Naive B cell (primary cell): ENCODE measurements at regions not wholly inside any gene's neighbourhood (a gene's known extent, or its start where the extent isn't known, plus 50 kb on each side); places are given as distances from the start of the nearest gene placed in this dataset.

Experiments used
- ATAC-seq, 2 donors: fragments of 150-1000 bp; cut with Tn5 transposase; 2 replicates each; pipeline ENCODE4 v1.10.0; 2021; ENCODE audit warnings: low read depth in 2 of 2, mild to moderate bottlenecking in 2 of 2, moderate library complexity in 2 of 2
- DNase-seq: peaks from one replicate; pipeline ENCODE4 v3.0.0; 2022
- H3K27ac Mint-ChIP-seq, 6 donors: one replicate each; pipeline ENCODE4 v1.8.0; 2020 to 2022; ENCODE audit warnings: mild to moderate bottlenecking in 6 of 6, mixed read lengths in 6 of 6, moderate library complexity in 5 of 6, inconsistent platforms in 2 of 6
- H3K27me3 Mint-ChIP-seq, 3 donors: one replicate each; pipeline ENCODE4 v1.8.0; 2021 to 2022; ENCODE audit warnings: mixed read lengths in 3 of 3, mild to moderate bottlenecking in 1 of 3
- H3K36me3 Mint-ChIP-seq, 2 donors: one replicate each; pipeline ENCODE4 v1.8.0; 2020 to 2022; ENCODE audit warnings: mixed read lengths in 2 of 2, inconsistent platforms in 1 of 2, mild to moderate bottlenecking in 1 of 2
- H3K4me1 Mint-ChIP-seq, 3 donors: one replicate each; pipeline ENCODE4 v1.8.0; 2020 to 2022; ENCODE audit warnings: mixed read lengths in 3 of 3, inconsistent platforms in 1 of 3, mild to moderate bottlenecking in 1 of 3, moderate library complexity in 1 of 3
- H3K4me3 Mint-ChIP-seq, 8 donors: one replicate each; pipeline ENCODE4 v1.8.0; 2020 to 2022; ENCODE audit warnings: mild to moderate bottlenecking in 8 of 8, mixed read lengths in 8 of 8, moderate library complexity in 8 of 8, inconsistent platforms in 2 of 8
- H3K9me3 Mint-ChIP-seq, 7 donors: one replicate each; pipeline ENCODE4 v1.8.0; 2020 to 2022; ENCODE audit warnings: mixed read lengths in 7 of 7, mild to moderate bottlenecking in 5 of 7, inconsistent platforms in 2 of 7, moderate library complexity in 1 of 7

DNA sequence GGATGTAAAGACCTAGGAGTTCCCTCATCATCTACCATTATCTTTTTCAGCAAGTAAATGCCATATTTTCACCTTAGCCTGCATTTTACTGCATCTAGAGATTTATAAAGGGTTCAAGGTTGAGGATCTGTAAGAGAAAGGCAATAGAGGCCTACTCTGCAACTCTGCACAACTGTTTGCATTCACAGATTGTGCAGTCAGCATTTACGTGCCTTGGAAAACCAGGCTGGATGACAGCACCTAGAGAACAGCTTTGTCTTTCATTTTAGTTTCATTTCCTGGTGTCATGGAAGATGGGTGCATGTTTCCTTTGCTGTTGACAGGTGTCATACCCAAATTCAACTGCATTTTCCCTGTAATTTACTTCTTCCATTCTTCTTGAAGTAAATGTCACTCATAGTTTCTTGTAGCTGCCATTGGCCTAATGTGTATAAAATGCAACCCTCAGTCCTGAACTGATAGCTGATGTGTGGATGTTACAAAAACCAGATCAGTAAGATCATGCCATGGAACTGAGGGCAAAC is 817.5 kb downstream of the SQOR start:
- H3K27me3 Mint-ChIP-seq, result no peaks in the 10 kb centered on the region
- ATAC-seq (no peak), DNase-seq (no peak)
- H3K4me1 Mint-ChIP-seq, result no peaks in the 10 kb centered on the region
- H3K4me3 Mint-ChIP-seq, result no peak overlapping the region
- H3K9me3 Mint-ChIP-seq, result peaks cover 2 to 10% (median 8%) of the 10 kb centered on the region in 7 donors
- no peak overlapping the region for H3K27ac Mint-ChIP-seq
- H3K36me3 Mint-ChIP-seq, result no peaks in the 10 kb centered on the region

GRCh38 chr15:46456456-46456855 is 821.6 kb downstream of the SQOR start:
- H3K27me3 Mint-ChIP-seq, result no peaks in the 10 kb centered on the region
- H3K4me3 Mint-ChIP-seq, result no peak overlapping the region
- ATAC-seq (no peak), DNase-seq (no peak)
- H3K27ac Mint-ChIP-seq, result no peak overlapping the region
- H3K4me1 Mint-ChIP-seq, result no peaks in the 10 kb centered on the region
- H3K9me3 Mint-ChIP-seq, result peaks cover 0 to 10% (median 4%) of the 10 kb centered on the region in 7 donors
- H3K36me3 Mint-ChIP-seq, result no peaks in the 10 kb centered on the region

DNA sequence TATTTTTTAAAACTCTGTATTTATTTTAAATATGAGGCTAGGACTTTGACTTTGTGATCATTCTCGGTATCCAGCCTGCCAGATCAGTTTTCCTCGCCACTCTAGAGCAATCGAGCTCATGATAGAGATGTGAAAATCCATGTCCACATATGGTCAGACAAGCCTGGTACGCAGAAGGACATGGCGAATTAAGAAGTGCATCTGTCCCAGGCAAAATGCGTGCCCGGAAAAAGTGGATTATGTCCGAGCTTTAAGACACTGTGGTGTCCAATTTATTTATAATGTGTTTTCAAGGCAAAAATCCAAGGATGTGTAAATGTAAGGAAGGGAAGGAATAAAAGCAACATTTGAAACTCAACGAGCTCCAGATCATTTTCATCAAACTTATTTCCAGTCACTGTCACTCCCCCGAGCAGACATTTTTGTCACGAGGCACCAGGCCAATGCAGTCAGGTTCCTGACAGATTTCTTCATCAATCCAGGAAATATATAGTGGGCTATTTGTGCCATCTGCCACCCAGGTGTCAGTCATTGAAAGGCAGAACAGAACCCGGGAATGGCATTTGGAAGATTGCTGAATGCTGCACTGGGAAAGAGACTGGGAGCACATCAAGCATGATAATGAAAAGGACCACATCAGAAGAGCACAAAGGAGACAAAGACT is 825.7 kb downstream of the SQOR start:
- Mint-ChIP-seq H3K9me3 (peaks cover 0 to 6% (median 0%) of the 10 kb centered on the region in 7 donors), H3K4me3 (no peak overlapping the region), H3K4me1 (no peaks in the 10 kb centered on the region), H3K27me3 (no peaks in the 10 kb centered on the region), H3K36me3 (no peaks in the 10 kb centered on the region), H3K27ac (no peak overlapping the region)
- DNase-seq (no peak), ATAC-seq (no peak)

GRCh38 chr15:46461416-46461815 is 826.6 kb downstream of the SQOR start:
- Mint-ChIP-seq H3K27me3 (no peaks in the 10 kb centered on the region), H3K27ac (no peak overlapping the region), H3K4me1 (no peaks in the 10 kb centered on the region), H3K4me3 (no peak overlapping the region), H3K9me3 (peaks cover 0 to 6% (median 0%) of the 10 kb centered on the region in 7 donors), H3K36me3 (no peaks in the 10 kb centered on the region)
- no peak for ATAC-seq
- no peak for DNase-seq

- Mint-ChIP-seq H3K27me3 (no peaks in the 10 kb centered on the region), H3K9me3 (peaks cover 0 to 5% (median 2%) of the 10 kb centered on the region in 7 donors), H3K36me3 (no peaks in the 10 kb centered on the region), H3K4me1 (no peaks in the 10 kb centered on the region), H3K27ac (no peak overlapping the region), H3K4me3 (no peak overlapping the region)
- DNase-seq, result no peak
- no peak for ATAC-seq
Observed at GRCh38 chr15:46467041-46467440, 832.2 kb downstream of the SQOR start.

DNA sequence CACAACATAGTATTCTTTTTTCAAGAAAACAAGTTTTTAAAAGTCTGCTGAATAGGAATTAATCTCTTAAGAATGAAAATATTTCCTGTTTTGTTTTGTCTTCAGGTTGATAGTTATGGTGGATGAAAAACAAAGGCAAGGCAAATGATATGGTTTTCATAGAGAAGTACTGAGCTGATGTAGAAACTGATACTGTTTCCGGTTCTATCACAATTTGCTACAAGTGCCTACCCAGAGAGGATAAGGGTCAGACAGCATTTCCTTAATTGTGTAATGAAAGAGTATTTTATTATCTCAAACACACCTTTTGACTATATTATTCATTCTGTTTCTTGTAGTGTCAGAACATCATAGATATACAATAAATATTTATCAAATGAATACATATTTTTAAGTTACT is 836.3 kb downstream of the SQOR start:
- H3K9me3 Mint-ChIP-seq, result peaks cover 0 to 8% (median 4%) of the 10 kb centered on the region in 7 donors
- H3K4me3 Mint-ChIP-seq, result no peak overlapping the region
- H3K4me1 Mint-ChIP-seq, result no peaks in the 10 kb centered on the region
- DNase-seq (no peak), ATAC-seq (no peak)
- H3K36me3 Mint-ChIP-seq, result no peaks in the 10 kb centered on the region
- no peak overlapping the region for H3K27ac Mint-ChIP-seq
- no peaks in the 10 kb centered on the region for H3K27me3 Mint-ChIP-seq

DNA sequence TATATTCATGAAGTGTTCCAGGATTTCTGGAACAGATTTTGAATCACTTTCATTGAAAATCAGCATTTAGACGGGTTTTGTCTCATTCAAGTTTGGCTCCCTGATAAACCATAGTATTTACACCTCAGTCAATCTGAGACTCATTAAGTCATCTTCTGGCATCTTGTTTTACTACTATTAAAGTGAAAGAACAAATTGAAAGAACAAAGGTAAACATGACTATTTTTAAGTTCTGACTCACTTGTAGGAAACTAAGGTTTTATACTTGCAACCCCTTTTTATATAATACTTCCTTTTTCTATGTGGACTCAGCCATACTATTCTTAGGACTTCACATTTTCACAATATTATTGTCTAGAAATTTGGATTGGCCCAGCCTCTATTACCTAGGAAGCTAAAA is 854.4 kb downstream of the SQOR start:
- no peaks in the 10 kb centered on the region for H3K36me3 Mint-ChIP-seq
- H3K27ac Mint-ChIP-seq, result no peak overlapping the region
- no peak overlapping the region for H3K4me3 Mint-ChIP-seq
- no peaks in the 10 kb centered on the region for H3K4me1 Mint-ChIP-seq
- peaks cover 0 to 15% (median 6%) of the 10 kb centered on the region in 7 donors for H3K9me3 Mint-ChIP-seq
- ATAC-seq (no peak), DNase-seq (no peak)
- no peaks in the 10 kb centered on the region for H3K27me3 Mint-ChIP-seq

GRCh38 chr15:46496491-46497115 is 861.8 kb downstream of the SQOR start:
- no peak overlapping the region for H3K4me3 Mint-ChIP-seq
- no peaks in the 10 kb centered on the region for H3K4me1 Mint-ChIP-seq
- H3K27me3 Mint-ChIP-seq, result no peaks in the 10 kb centered on the region
- no peak for DNase-seq
- no peaks in the 10 kb centered on the region for H3K36me3 Mint-ChIP-seq
- ATAC-seq, result no peak
- H3K27ac Mint-ChIP-seq, result no peak overlapping the region
- peaks cover 0 to 27% (median 13%) of the 10 kb centered on the region in 7 donors for H3K9me3 Mint-ChIP-seq

- DNase-seq (no peak), ATAC-seq (no peak)
- Mint-ChIP-seq H3K27me3 (no peaks in the 10 kb centered on the region), H3K36me3 (no peaks in the 10 kb centered on the region), H3K4me1 (no peaks in the 10 kb centered on the region), H3K4me3 (no peak overlapping the region), H3K9me3 (peaks cover 0 to 17% (median 2%) of the 10 kb centered on the region in 7 donors), H3K27ac (no peak overlapping the region)
Observed at GRCh38 chr15:46502667-46503066, 867.8 kb downstream of the SQOR start.

- no peaks in the 10 kb centered on the region for H3K27me3 Mint-ChIP-seq
- H3K27ac Mint-ChIP-seq, result no peak overlapping the region
- DNase-seq (no peak), ATAC-seq (no peak)
- H3K9me3 Mint-ChIP-seq, result peaks cover 5 to 26% (median 11%) of the 10 kb centered on the region in 7 donors
- no peaks in the 10 kb centered on the region for H3K36me3 Mint-ChIP-seq
- H3K4me1 Mint-ChIP-seq, result no peaks in the 10 kb centered on the region
- no peak overlapping the region for H3K4me3 Mint-ChIP-seq
Observed at GRCh38 chr15:46518381-46518780, 883.6 kb downstream of the SQOR start.

DNA sequence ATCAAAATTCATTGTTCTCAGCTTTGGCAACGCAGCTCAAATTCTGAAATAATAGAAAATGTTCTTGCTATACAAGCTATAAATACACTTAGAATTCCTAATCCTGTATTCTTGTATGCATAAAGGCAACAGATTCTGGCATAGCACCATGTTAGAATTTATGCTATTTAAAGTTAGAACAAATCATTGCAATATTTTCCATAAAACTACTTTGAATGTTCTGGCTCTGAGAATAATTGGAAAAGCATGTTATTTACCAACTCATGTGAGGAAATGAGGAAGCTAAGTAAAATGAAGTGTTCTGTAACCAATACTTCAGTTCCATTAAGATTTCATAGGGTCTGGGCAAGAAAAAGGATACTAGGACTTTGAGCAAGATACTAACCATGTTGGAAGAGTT is 888.9 kb downstream of the SQOR start:
- Mint-ChIP-seq H3K4me3 (no peak overlapping the region), H3K4me1 (no peaks in the 10 kb centered on the region), H3K36me3 (no peaks in the 10 kb centered on the region), H3K9me3 (peaks cover 0 to 10% (median 7%) of the 10 kb centered on the region in 7 donors), H3K27ac (no peak overlapping the region), H3K27me3 (no peaks in the 10 kb centered on the region)
- ATAC-seq, result no peak
- DNase-seq, result no peak

DNA sequence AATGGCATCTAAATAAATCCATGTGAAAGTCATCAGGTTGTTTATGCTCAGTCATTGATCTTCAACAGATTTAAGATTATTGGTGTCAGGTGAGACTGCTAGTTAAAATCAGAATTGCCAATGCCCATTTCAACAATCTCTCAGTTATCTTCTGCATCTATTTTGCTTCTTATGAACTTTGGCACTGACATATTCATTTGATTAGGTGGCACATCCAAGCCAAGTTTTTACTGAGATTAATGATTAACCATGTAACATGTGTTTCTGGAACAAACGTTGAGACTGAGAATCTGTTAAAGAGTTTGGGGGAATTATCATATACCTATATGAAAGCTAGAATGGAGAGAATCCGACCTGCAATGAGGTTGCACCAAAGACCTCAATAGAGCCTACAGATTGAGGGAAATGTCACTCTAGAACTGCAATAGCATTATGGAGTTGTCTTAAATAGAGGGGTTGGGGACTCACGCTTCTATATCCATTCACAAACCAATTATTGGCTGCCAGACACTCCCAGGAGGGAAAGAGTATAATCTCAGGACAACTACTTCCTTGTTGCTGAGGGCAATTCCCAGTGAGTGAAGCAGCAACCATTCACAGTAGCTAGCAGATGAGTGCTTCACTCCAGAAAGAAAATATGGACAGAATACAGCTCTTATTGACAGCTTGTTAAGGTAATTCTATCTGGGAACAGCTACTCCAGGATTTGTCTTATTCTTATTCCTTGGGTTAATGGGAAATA is 891.3 kb downstream of the SQOR start:
- Mint-ChIP-seq H3K9me3 (peaks cover 0 to 8% (median 0%) of the 10 kb centered on the region in 7 donors), H3K27ac (no peak overlapping the region), H3K4me1 (no peaks in the 10 kb centered on the region), H3K4me3 (no peak overlapping the region), H3K27me3 (no peaks in the 10 kb centered on the region), H3K36me3 (no peaks in the 10 kb centered on the region)
- DNase-seq, result no peak
- ATAC-seq, result no peak

- Mint-ChIP-seq H3K4me1 (no peaks in the 10 kb centered on the region), H3K27me3 (no peaks in the 10 kb centered on the region), H3K27ac (no peak overlapping the region), H3K9me3 (peaks cover 0 to 8% (median 0%) of the 10 kb centered on the region in 7 donors), H3K4me3 (no peak overlapping the region), H3K36me3 (no peaks in the 10 kb centered on the region)
- ATAC-seq (no peak), DNase-seq (no peak)
Observed at GRCh38 chr15:46526726-46527110, 891.9 kb downstream of the SQOR start.

- ATAC-seq (no peak), DNase-seq (no peak)
- peaks cover 11 to 32% (median 18%) of the 10 kb centered on the region in 7 donors for H3K9me3 Mint-ChIP-seq
- no peaks in the 10 kb centered on the region for H3K4me1 Mint-ChIP-seq
- no peak overlapping the region for H3K27ac Mint-ChIP-seq
- no peaks in the 10 kb centered on the region for H3K36me3 Mint-ChIP-seq
- H3K4me3 Mint-ChIP-seq, result no peak overlapping the region
- H3K27me3 Mint-ChIP-seq, result no peaks in the 10 kb centered on the region
Observed at GRCh38 chr15:46543626-46544025, 908.8 kb downstream of the SQOR start.
